Stimulated activated CD4-positive, alpha-beta T cell treated with anti-CD3 and anti-CD28 coated beads, Interleukin-1b, Interleukin-23, amount 100 ng/mL, for 48 hours (primary cell): ENCODE measurements at regions not wholly inside any gene's neighbourhood (a gene's known extent, or its start where the extent isn't known, plus 50 kb on each side); places are given as distances from the start of the nearest gene placed in this dataset.

Experiments used
- DNase-seq: peaks from one replicate; pipeline ENCODE4 v3.0.0-alpha.2; 2020

GRCh38 chr2:147709655-147710054, 135.2 kb upstream of the ACVR2A start:
- no peak for DNase-seq

GRCh38 chr2:147703171-147703570, 141.7 kb upstream of the ACVR2A start:
- no peak for DNase-seq

GRCh38 chr2:147698166-147698565, 146.7 kb upstream of the ACVR2A start:
- no peak for DNase-seq

GRCh38 chr2:147696426-147696825, 148.4 kb upstream of the ACVR2A start:
- no peak for DNase-seq

GRCh38 chr2:147689220-147689909, 155.5 kb upstream of the ACVR2A start:
- DNase-seq: no peak

- DNase-seq: no peak
Observed at GRCh38 chr2:147688242-147688641, 156.6 kb upstream of the ACVR2A start.

- DNase-seq: no peak
Observed at GRCh38 chr2:147686365-147686764, 158.5 kb upstream of the ACVR2A start.

- DNase-seq: no peak
Observed at GRCh38 chr2:147684903-147685302, 159.9 kb upstream of the ACVR2A start.

- no peak for DNase-seq
Observed at GRCh38 chr2:147683380-147683779, 161.4 kb upstream of the ACVR2A start.

GRCh38 chr2:147681093-147681492, 163.7 kb upstream of the ACVR2A start:
- no peak for DNase-seq

- DNase-seq: no peak
Observed at GRCh38 chr2:147679955-147680531, 164.8 kb upstream of the ACVR2A start.

- no peak for DNase-seq
Observed at GRCh38 chr2:147679191-147679954, 165.5 kb upstream of the ACVR2A start.

- no peak for DNase-seq
Observed at GRCh38 chr2:147665105-147665504, 179.7 kb upstream of the ACVR2A start.

GRCh38 chr2:147663962-147664361, 180.9 kb upstream of the ACVR2A start:
- DNase-seq: no peak

GRCh38 chr2:147663153-147663961, 181.5 kb upstream of the ACVR2A start:
- DNase-seq: no peak

- no peak for DNase-seq
Observed at GRCh38 chr2:147662221-147662620, 182.6 kb upstream of the ACVR2A start.

GRCh38 chr2:147660680-147661079, 184.1 kb upstream of the ACVR2A start:
- no peak for DNase-seq

- DNase-seq: no peak
Observed at GRCh38 chr2:147659051-147659450, 185.8 kb upstream of the ACVR2A start.

GRCh38 chr2:147657086-147658000, 187.5 kb upstream of the ACVR2A start:
- no peak for DNase-seq

GRCh38 chr2:147649998-147650397, 194.8 kb upstream of the ACVR2A start:
- no peak for DNase-seq

GRCh38 chr2:147649286-147649685, 195.5 kb upstream of the ACVR2A start:
- DNase-seq: no peak

GRCh38 chr2:147648471-147648870, 196.4 kb upstream of the ACVR2A start:
- DNase-seq: no peak
